ENCODE measurements at regions not wholly inside any gene's neighbourhood (a gene's known extent, or its start where the extent isn't known, plus 50 kb on each side); places are given as distances from the start of the nearest gene placed in this dataset.
A peak's percentile ranks its signal among the peaks of the same experiment; 100 is the strongest.

GRCh38 chr1:168443356-168443755 is 100.4 kb downstream of the XCL2 start:
- peaks cover 6% of the 10 kb centered on the region for H3K4me1 Mint-ChIP-seq (ENCODE audit: insufficient read depth, unreplicated experiment)

DNA sequence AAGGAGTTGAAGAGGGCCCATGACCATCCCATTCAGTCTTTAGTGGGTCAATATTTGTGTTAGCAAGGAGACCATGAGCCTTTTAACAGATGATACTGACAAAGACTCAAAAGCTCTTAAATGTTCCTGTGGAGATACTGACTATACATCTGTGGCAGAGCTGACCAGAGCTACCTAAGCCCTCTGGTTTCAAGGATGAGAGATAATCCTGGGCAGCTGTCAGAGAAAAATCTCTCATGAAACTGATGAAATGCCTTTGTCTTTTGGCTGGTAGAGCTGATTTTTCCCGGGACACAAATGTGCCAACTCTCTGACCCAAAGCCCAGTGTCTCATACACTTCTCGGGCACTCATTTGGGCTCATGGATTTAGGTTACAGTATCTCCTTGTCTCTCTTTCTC is 100.9 kb downstream of the XCL2 start:
- Mint-ChIP-seq H3K36me3 (ENCODE audit: insufficient read depth, unreplicated experiment) (no peaks in the 10 kb centered on the region), H3K4me3 (ENCODE audit: unreplicated experiment) (no peak overlapping the region), H3K9me3 (ENCODE audit: unreplicated experiment) (no peaks in the 10 kb centered on the region), H3K4me1 (ENCODE audit: insufficient read depth, unreplicated experiment) (peaks cover 10% of the 10 kb centered on the region), H3K27ac (ENCODE audit: low read depth, unreplicated experiment) (no peak overlapping the region), H3K27me3 (ENCODE audit: insufficient read depth, unreplicated experiment) (peaks cover 12% of the 10 kb centered on the region)
- CTCF ChIA-PET = interaction anchor here (0.6 to 4.2 kb wide), 9 partner anchors 10 to 1095 kb away, joined by 3 to 22 read pairs (median 4); no protein-coding TSS in a partner anchor
- POLR2A ChIA-PET = interaction anchor here (0.6 to 1.1 kb wide), 2 partner anchors 28 to 1421 kb away, joined by 3 read pairs; no protein-coding TSS in a partner anchor
- no peak for DNase-seq (ENCODE audit: unreplicated experiment)
- intact Hi-C loops (cut with micrococcal nuclease) = no loop called here
- no TSS peak for BruUV-seq (replicated peaks)
- TF ChIP-seq, protein P1, sequence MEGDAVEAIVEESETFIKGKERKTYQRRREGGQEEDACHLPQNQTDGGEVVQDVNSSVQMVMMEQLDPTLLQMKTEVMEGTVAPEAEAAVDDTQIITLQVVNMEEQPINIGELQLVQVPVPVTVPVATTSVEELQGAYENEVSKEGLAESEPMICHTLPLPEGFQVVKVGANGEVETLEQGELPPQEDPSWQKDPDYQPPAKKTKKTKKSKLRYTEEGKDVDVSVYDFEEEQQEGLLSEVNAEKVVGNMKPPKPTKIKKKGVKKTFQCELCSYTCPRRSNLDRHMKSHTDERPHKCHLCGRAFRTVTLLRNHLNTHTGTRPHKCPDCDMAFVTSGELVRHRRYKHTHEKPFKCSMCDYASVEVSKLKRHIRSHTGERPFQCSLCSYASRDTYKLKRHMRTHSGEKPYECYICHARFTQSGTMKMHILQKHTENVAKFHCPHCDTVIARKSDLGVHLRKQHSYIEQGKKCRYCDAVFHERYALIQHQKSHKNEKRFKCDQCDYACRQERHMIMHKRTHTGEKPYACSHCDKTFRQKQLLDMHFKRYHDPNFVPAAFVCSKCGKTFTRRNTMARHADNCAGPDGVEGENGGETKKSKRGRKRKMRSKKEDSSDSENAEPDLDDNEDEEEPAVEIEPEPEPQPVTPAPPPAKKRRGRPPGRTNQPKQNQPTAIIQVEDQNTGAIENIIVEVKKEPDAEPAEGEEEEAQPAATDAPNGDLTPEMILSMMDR (IDR thresholded peaks at IDR 0.05; ENCODE audit: unreplicated experiment) = no peak

More at GRCh38 chr1:168443356-168443755, 100.4 kb downstream of the XCL2 start:
- no peak overlapping the region for H3K4me3 Mint-ChIP-seq (ENCODE audit: unreplicated experiment)
- ChIA-PET POLR2A (interaction anchor here (0.6 to 1.2 kb wide), 2 partner anchors 12 to 1421 kb away, joined by 3 read pairs; no protein-coding TSS in a partner anchor), CTCF (interaction anchor here (0.6 to 2.0 kb wide), 8 partner anchors 9 to 1095 kb away, joined by 3 to 10 read pairs (median 3); no protein-coding TSS in a partner anchor)
- no TSS peak for BruUV-seq (replicated peaks)
- no peaks in the 10 kb centered on the region for H3K9me3 Mint-ChIP-seq (ENCODE audit: unreplicated experiment)
- DNase-seq (ENCODE audit: unreplicated experiment) = no peak
- TF ChIP-seq, protein P1 (IDR thresholded peaks at IDR 0.05; ENCODE audit: unreplicated experiment) = no peak
- H3K27me3 Mint-ChIP-seq (ENCODE audit: insufficient read depth, unreplicated experiment) = peaks cover 14% of the 10 kb centered on the region
- no peaks in the 10 kb centered on the region for H3K36me3 Mint-ChIP-seq (ENCODE audit: insufficient read depth, unreplicated experiment)
- H3K27ac Mint-ChIP-seq (ENCODE audit: low read depth, unreplicated experiment) = no peak overlapping the region
- intact Hi-C loops (cut with micrococcal nuclease) = no loop called here

DNA sequence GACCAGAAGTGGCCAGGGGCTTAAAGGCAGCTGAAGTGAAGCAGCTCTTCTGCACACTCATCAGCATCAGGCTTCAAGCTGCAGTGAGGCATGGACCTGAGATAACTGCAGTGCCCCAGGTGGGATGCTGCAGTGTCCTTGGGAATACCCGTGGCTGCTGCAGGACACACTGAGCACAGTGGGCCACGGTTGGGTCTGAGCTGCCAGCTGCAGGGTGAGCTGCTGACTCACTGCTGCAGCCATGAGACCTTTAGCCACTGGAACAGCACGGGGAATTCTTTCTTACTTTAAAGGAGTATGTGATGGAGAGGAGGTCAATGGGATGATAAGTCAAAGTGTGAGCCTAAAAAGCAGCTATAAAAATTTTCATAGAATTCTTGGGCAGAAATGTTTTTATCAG is 102.1 kb downstream of the XCL2 start:
- H3K27me3 Mint-ChIP-seq (ENCODE audit: insufficient read depth, unreplicated experiment) = peaks cover 12% of the 10 kb centered on the region
- H3K4me3 Mint-ChIP-seq (ENCODE audit: unreplicated experiment) = no peak overlapping the region
- ChIA-PET POLR2A (interaction anchor here (1.1 kb wide), 1 partner anchor 29 kb away, joined by 3 read pairs; no protein-coding TSS in a partner anchor), CTCF (interaction anchor here (0.8 to 4.2 kb wide), 17 partner anchors 8 to 907 kb away, joined by 3 to 22 read pairs (median 5); no protein-coding TSS in a partner anchor)
- H3K36me3 Mint-ChIP-seq (ENCODE audit: insufficient read depth, unreplicated experiment) = no peaks in the 10 kb centered on the region
- intact Hi-C loops (cut with micrococcal nuclease) = no loop called here
- peaks cover 22% of the 10 kb centered on the region for H3K4me1 Mint-ChIP-seq (ENCODE audit: insufficient read depth, unreplicated experiment)
- H3K9me3 Mint-ChIP-seq (ENCODE audit: unreplicated experiment) = no peaks in the 10 kb centered on the region
- no TSS peak for BruUV-seq (replicated peaks)
- TF ChIP-seq, protein P1 (IDR thresholded peaks at IDR 0.05; ENCODE audit: unreplicated experiment) = no peak
- H3K27ac Mint-ChIP-seq (ENCODE audit: low read depth, unreplicated experiment) = no peak overlapping the region
- DNase-seq (ENCODE audit: unreplicated experiment) = no peak

DNA sequence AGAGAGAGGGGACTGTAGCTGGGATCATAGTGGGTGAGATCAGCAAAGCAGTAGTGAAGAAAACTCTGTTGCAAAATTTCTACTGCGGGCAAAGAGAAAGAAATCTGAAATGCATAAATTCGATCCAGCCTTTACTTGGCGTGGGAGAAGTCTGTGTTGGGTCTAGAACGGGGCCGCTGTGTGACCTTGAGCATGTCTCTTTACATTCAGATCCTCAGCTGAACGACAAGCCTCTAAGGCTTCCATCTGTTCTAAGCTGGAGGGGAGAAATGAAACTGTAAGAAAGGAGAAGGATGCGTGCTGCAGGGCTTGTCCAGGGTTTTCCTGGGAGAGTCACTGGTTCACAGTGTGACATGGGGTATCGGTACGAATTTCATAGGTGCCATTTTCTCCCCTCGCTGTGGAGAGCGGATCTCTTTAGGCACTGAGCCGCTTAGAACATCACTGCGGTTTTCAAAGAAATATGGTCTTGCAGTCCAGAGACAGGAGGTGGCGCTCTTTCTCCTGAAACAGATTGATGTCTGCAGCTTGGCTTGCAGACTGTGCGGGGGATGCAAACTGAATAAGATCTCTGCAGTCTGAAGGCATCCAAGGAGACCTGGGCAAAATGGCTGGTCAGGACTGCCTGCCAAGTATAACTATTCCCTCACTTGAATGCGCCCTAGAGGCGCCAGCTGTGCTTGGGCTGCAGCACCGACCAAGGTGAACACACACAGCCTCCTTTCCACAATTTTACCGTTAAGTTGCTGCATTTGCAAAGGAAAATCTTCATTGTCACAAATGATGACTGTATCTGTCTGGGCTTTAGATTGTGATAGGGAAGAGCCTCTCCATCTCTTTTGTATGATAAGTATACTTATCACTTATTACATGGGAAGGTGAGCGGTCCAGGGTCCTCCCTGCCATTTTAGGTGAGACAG is 104.1 kb downstream of the XCL2 start:
- Mint-ChIP-seq H3K27ac (ENCODE audit: low read depth, unreplicated experiment) (no peak overlapping the region), H3K36me3 (ENCODE audit: insufficient read depth, unreplicated experiment) (no peaks in the 10 kb centered on the region), H3K9me3 (ENCODE audit: unreplicated experiment) (no peaks in the 10 kb centered on the region), H3K27me3 (ENCODE audit: insufficient read depth, unreplicated experiment) (peaks cover 4% of the 10 kb centered on the region), H3K4me1 (ENCODE audit: insufficient read depth, unreplicated experiment) (peaks cover 22% of the 10 kb centered on the region), H3K4me3 (ENCODE audit: unreplicated experiment) (no peak overlapping the region)
- intact Hi-C loops (cut with micrococcal nuclease) = loop anchor here (1.0 to 2.0 kb wide), 4 partner anchors 97 to 1107 kb away; no protein-coding TSS in a partner anchor
- POLR2A ChIA-PET = interaction anchor here (0.7 to 0.8 kb wide), 4 partner anchors 10 to 151 kb away, joined by 3 to 4 read pairs (median 3); no protein-coding TSS in a partner anchor
- no TSS peak for BruUV-seq (replicated peaks)
- TF ChIP-seq, protein P1 (IDR thresholded peaks at IDR 0.05; ENCODE audit: unreplicated experiment) = peak; percentile 91
- peak; percentile 91 for DNase-seq (ENCODE audit: unreplicated experiment)
- CTCF ChIA-PET = interaction anchor here (0.5 to 7.5 kb wide), 53 partner anchors 8 to 1370 kb away, joined by 3 to 68 read pairs (median 4); no protein-coding TSS in a partner anchor

Data from MCF 10A (cell line).